Right cardiac atrium (tissue), 5 donors: ENCODE measurements at regions not wholly inside any gene's neighbourhood (a gene's known extent, or its start where the extent isn't known, plus 50 kb on each side); places are given as distances from the start of the nearest gene placed in this dataset.

Experiments used
- ATAC-seq, 2 donors: fragments of 200-7000 bp; cut with Tn5 transposase; one replicate each; pipeline versions ENCODE4 v1.8.0 to v1.9.1; 2020; ENCODE audit warnings: moderate library complexity in 2 of 2, mild to moderate bottlenecking in 1 of 2
- DNase-seq, 3 donors: peaks; one replicate each; pipeline ENCODE4 v3.0.0-alpha.2; 2020
- H3K27ac ChIP-seq: one replicate; pipeline ENCODE4 v1.5.1; 2013; ENCODE audit warnings: mild to moderate bottlenecking, low read length, control low read depth, moderate library complexity
- H3K27me3 ChIP-seq: one replicate; pipeline ENCODE4 v1.6.1; 2013; ENCODE audit not compliant: control insufficient read depth, insufficient read depth
- H3K4me1 ChIP-seq: one replicate; pipeline ENCODE4 v1.6.1; 2013; ENCODE audit warnings: low read length; ENCODE audit not compliant: control insufficient read depth, insufficient read depth
- H3K4me3 ChIP-seq: one replicate; pipeline ENCODE4 v1.5.1; 2013; ENCODE audit warnings: low read length, control low read depth
- H3K9me3 ChIP-seq: one replicate; pipeline ENCODE4 v1.6.1; 2013; ENCODE audit warnings: low read length; ENCODE audit not compliant: control insufficient read depth
- WGBS: extraction: QIAGEN DNeasy Blood & Tissue Kit; methylation state at CpG from one replicate; pipeline ENCODE4 v1.1.7; 2013; 5-methylcytosine and 5-hydroxymethylcytosine counted together
- intact Hi-C, 4 donors: fragments of 100-400 bp; cut with DNase I; formaldehyde crosslinking; loops; one replicate each; pipeline versions ENCODE4 v1.11.0 to v1.14.0; 2022 to 2023
- donor health status: healthy with polysubstance abuse.
- donor health status: DM: no; HTN: yes; CAD: no.
- donor health status: DM: no; HTN: no; CAD: no.
- donor health status: DM: no; HTN: yes; CAD: no; lungs with severe emphysema.
- donor health status: DM: yes; HTN: yes; CAD: no.

DNA sequence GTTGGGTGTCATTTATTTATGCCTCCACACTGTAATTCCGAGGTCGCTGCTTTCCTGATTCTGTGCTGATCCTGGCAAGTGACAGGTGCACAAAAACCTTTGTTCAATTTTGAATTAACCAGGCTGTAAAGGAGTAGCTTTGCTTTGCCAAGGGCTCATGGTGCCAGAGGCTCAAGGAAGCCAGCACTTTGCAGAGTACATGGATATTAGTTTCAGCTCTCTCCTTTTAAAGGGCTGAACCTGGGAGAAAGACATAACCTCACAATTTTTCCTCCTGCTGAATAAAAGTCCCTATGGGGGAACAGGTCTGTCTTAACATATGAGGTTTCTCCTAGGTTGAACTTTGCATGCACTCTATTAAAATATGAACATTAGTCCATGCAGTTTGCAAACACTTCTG, 227.6 kb upstream of the WSB1 start:
- no peaks in the 10 kb centered on the region for H3K9me3 ChIP-seq
- no peaks in the 10 kb centered on the region for H3K27me3 ChIP-seq
- WGBS, result 32% methylated on average over 2 of the region's 2 CpGs
- ATAC-seq (no peak), DNase-seq (no peak)
- intact Hi-C loops, result no loop called here
- no peak overlapping the region for H3K27ac ChIP-seq
- no peaks in the 10 kb centered on the region for H3K4me1 ChIP-seq
- no peak overlapping the region for H3K4me3 ChIP-seq

- no peak overlapping the region for H3K4me3 ChIP-seq
- H3K27ac ChIP-seq, result no peak overlapping the region
- intact Hi-C loops, result no loop called here
- no peaks in the 10 kb centered on the region for H3K9me3 ChIP-seq
- no peaks in the 10 kb centered on the region for H3K27me3 ChIP-seq
- no peak for DNase-seq
- ATAC-seq, result no peak
- no peaks in the 10 kb centered on the region for H3K4me1 ChIP-seq
These were observed 223.9 kb upstream of the WSB1 start for GRCh38 chr17:27069842-27070508.

- Histone ChIP-seq H3K4me1 (no peaks in the 10 kb centered on the region), H3K27ac (no peak overlapping the region), H3K4me3 (no peak overlapping the region), H3K9me3 (no peaks in the 10 kb centered on the region), H3K27me3 (no peaks in the 10 kb centered on the region)
- DNase-seq, result no peak
- intact Hi-C loops, result no loop called here
- ATAC-seq, result no peak
- WGBS, result 44% methylated on average over 1 of the region's 1 CpG
These were observed 223.1 kb upstream of the WSB1 start for GRCh38 chr17:27070836-27071235.

- intact Hi-C loops, result no loop called here
- 42% methylated on average over 3 of the region's 3 CpGs for WGBS
- Histone ChIP-seq H3K27me3 (no peaks in the 10 kb centered on the region), H3K4me1 (no peaks in the 10 kb centered on the region), H3K4me3 (no peak overlapping the region), H3K27ac (no peak overlapping the region), H3K9me3 (no peaks in the 10 kb centered on the region)
- ATAC-seq (no peak), DNase-seq (no peak)
These were observed 221.0 kb upstream of the WSB1 start for GRCh38 chr17:27072885-27073284.

DNA sequence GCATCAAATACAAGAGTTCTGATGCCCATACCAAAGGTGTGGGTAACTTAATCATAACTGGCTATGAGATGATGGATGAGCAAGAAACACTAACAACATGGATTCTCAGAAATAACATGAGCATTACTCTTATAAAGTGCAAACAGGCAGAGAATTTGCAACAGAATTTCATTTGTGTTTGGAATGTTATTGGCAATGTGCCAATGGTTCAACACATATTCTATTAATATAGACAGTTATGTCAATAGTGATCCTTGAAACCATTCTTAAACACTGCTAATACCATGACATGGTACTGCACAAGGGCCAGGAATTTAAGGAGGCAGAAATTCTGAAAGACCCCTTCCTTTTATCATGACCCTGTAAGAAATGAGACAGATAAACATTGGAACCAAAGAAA, 217.1 kb upstream of the WSB1 start:
- intact Hi-C loops, result no loop called here
- no peak for DNase-seq

GRCh38 chr17:27078296-27078695, 215.6 kb upstream of the WSB1 start:
- no peaks in the 10 kb centered on the region for H3K9me3 ChIP-seq
- intact Hi-C loops, result no loop called here
- 41% methylated on average over 2 of the region's 2 CpGs for WGBS
- no peak overlapping the region for H3K27ac ChIP-seq
- no peaks in the 10 kb centered on the region for H3K27me3 ChIP-seq
- no peaks in the 10 kb centered on the region for H3K4me1 ChIP-seq
- no peak for DNase-seq
- no peak for ATAC-seq
- H3K4me3 ChIP-seq, result no peak overlapping the region

More for the DNA sequence above, 217.1 kb upstream of the WSB1 start:
- H3K9me3 ChIP-seq, result no peaks in the 10 kb centered on the region
- H3K27ac ChIP-seq, result no peak overlapping the region
- no peak overlapping the region for H3K4me3 ChIP-seq
- no peak for ATAC-seq
- H3K4me1 ChIP-seq, result no peaks in the 10 kb centered on the region
- no peaks in the 10 kb centered on the region for H3K27me3 ChIP-seq

DNA sequence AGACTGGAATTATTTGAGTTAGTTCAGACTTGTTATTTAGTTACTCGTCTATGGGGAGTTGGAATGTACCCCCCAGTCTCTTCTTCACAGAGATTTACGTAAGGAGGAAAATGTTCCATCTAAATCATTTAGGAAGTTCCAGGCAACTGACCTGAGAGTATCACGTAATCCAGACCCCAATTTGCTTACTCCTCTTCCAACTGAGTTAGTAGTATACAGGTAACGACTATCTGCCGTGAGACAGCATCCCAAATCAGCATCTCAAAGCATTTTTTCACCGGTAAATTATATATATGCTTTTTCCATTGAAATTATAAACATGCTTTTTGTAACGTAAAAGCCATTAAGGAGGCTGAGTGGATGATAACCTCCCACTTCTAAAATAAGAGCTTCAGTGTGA, 214.3 kb upstream of the WSB1 start:
- ATAC-seq (no peak), DNase-seq (no peak)
- intact Hi-C loops, result no loop called here
- H3K4me3 ChIP-seq, result no peak overlapping the region
- H3K4me1 ChIP-seq, result no peaks in the 10 kb centered on the region
- no peaks in the 10 kb centered on the region for H3K9me3 ChIP-seq
- H3K27ac ChIP-seq, result no peak overlapping the region
- 45% methylated on average over 7 of the region's 7 CpGs for WGBS
- H3K27me3 ChIP-seq, result no peaks in the 10 kb centered on the region

DNA sequence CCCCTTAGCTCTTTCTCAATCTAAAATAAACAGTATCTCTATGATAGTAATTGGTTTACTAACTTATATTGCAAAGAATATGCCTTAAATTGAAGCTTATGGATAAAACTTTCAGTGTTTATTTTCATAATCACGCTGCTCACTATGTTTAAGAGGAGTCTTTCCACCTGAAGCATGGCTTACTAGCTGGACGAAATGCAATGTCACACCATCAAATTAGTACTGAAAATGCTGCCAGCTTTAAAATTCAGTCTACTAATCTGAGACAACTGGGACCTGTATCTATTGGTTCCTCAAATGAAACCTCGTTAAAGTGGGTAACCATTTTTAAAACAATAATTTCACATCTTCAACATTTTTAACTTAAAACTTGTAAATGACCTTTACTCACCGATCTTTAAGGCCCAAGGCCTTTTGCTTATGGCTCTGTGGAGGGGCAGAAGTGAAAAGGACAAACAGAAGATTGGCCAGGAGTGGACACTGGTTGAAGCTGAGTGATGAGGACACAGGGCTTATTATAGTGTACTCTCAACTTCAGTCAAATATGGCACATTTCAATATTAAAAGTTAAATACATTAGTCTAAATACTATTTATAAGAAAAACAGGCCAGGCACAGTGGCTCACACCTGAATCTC, 212.8 kb upstream of the WSB1 start:
- intact Hi-C loops, result no loop called here
- Histone ChIP-seq H3K27me3 (no peaks in the 10 kb centered on the region), H3K4me3 (no peak overlapping the region), H3K9me3 (no peaks in the 10 kb centered on the region), H3K4me1 (no peaks in the 10 kb centered on the region), H3K27ac (no peak overlapping the region)
- DNase-seq (no peak), ATAC-seq (no peak)
- WGBS, result 54% methylated on average over 4 of the region's 4 CpGs

DNA sequence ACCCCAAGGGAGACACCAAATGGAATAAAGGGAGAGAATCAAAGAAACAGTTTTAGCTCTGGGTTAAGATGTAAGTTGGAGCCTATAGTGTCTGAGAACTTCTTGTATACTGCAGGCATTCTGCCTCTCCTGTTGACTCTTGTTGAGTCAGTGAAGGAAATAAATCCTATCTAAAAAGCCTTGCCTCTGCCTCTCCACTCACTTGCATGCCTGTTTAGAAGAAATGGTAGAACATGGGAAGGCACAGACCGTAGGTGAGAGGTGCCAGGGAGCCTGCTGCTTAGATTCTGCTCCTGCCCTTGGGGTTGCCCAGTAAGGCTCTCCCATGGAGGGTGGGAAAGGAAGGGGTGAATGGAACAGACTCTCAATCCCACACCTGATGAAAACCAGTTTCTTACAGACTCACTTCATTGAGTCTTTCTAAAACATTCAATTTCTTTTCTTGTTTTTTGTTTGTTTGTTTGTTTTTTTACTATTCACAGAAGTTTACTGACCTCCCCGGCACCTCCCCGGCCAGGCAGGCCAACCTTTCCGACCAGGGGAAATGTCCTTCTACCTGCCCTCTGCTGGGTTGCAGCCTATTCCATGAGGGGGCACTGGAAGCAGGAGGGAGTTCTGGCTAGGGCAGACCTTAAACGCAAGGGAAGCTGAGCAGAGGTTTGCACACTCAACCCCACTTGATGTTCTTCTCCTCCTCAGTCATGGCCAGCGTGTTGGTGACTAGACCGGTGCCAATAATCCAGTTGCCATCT, 211.7 kb upstream of the WSB1 start:
- Histone ChIP-seq H3K27me3 (no peaks in the 10 kb centered on the region), H3K4me1 (no peaks in the 10 kb centered on the region), H3K4me3 (no peak overlapping the region), H3K27ac (no peak overlapping the region), H3K9me3 (no peaks in the 10 kb centered on the region)
- intact Hi-C loops, result no loop called here
- DNase-seq (no peak), ATAC-seq (no peak)
- 71% methylated on average over 7 of the region's 7 CpGs for WGBS

DNA sequence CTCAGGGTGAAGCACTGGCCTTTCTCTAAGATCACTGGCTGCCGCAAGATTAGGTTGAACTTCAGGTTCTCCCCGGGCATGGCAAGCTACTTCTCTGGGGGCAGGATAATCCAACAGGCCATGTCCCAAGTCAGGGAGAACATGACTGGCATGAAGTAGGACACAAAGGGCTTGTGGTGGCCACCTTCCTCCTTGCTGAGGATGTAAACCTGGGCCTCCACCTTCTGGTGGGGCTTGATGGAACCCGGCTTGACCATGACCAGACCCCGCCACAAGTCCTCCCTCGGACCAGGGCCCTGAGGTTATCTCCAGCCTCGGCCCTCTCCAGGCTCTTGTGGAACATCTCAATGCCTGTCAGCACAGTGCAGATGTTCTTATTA, 211.1 kb upstream of the WSB1 start:
- ATAC-seq, result no peak
- WGBS, result 81% methylated on average over 6 of the region's 6 CpGs

GRCh38 chr17:27083408-27084185, 210.3 kb upstream of the WSB1 start:
- no peak for ATAC-seq
- Histone ChIP-seq H3K27ac (no peak overlapping the region), H3K4me3 (no peak overlapping the region), H3K4me1 (no peaks in the 10 kb centered on the region), H3K27me3 (no peaks in the 10 kb centered on the region), H3K9me3 (no peaks in the 10 kb centered on the region)
- DNase-seq, result no peak
- WGBS, result 82% methylated on average over 22 of the region's 22 CpGs
- intact Hi-C loops, result no loop called here

More for the DNA sequence above, 211.1 kb upstream of the WSB1 start:
- H3K9me3 ChIP-seq, result no peaks in the 10 kb centered on the region
- DNase-seq, result no peak
- intact Hi-C loops, result no loop called here
- H3K4me3 ChIP-seq, result no peak overlapping the region
- H3K27me3 ChIP-seq, result no peaks in the 10 kb centered on the region
- no peak overlapping the region for H3K27ac ChIP-seq
- H3K4me1 ChIP-seq, result no peaks in the 10 kb centered on the region
